ENCODE measurements at regions not wholly inside any gene's neighbourhood (a gene's known extent, or its start where the extent isn't known, plus 50 kb on each side); places are given as distances from the start of the nearest gene placed in this dataset.
"Not testable (repeated sequence)": the region's sequence is repeated elsewhere in the genome, so short reads cannot be mapped to it uniquely, and the experiment has no call there.

GRCh38 chr15:101876031-101876430, 64.0 kb downstream of the OR4F15 start:
- not testable (repeated sequence) for H3K27ac ChIP-seq

DNA sequence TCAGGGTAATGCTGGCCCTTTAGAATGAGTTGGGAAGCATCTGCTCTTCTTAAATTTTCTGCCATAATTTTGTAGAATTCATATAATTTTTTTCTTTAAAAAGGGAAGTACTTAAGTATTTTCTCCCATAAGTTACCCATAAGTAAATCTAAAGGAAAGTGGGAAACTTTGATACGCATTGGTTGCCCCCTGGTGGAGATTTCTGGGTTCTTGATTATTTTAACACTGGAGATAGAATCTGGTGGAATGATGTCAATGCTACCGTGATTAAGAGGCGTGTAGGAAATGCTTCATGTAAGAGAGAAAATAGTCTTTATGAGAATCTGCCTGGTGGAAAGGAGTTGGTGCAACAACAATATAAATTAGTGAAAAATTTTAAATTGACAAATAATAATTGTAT, 65.6 kb downstream of the OR4F15 start:
- H3K27ac ChIP-seq = not testable (repeated sequence)
- TF ChIP-seq, protein P1, sequence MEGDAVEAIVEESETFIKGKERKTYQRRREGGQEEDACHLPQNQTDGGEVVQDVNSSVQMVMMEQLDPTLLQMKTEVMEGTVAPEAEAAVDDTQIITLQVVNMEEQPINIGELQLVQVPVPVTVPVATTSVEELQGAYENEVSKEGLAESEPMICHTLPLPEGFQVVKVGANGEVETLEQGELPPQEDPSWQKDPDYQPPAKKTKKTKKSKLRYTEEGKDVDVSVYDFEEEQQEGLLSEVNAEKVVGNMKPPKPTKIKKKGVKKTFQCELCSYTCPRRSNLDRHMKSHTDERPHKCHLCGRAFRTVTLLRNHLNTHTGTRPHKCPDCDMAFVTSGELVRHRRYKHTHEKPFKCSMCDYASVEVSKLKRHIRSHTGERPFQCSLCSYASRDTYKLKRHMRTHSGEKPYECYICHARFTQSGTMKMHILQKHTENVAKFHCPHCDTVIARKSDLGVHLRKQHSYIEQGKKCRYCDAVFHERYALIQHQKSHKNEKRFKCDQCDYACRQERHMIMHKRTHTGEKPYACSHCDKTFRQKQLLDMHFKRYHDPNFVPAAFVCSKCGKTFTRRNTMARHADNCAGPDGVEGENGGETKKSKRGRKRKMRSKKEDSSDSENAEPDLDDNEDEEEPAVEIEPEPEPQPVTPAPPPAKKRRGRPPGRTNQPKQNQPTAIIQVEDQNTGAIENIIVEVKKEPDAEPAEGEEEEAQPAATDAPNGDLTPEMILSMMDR (conservative IDR thresholded peaks at IDR 0.05) = peak; percentile 64

- H3K27ac ChIP-seq = not testable (repeated sequence)
Measured at GRCh38 chr15:101912349-101913287, 100.6 kb downstream of the OR4F15 start.

DNA sequence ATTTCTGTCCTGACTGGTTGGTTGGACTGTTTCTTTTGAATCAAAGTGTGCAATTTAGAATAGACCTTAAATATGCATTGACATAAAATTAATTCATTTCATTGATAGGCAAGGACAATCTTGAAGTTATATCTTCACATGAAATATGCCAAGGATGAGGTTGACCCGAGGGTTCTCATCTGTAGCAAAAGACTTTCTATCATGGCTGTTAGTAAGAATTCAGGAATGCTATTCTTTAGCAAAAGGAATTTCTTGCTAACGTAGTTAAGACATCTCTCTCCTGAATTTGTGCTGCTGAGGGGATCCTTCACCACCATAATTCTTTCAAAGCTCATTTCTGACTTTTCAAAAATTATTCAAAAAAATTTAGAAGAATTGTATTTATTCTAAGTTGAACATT, 112.6 kb downstream of the OR4F15 start:
- H3K27ac ChIP-seq = not testable (repeated sequence)

GRCh38 chr15:101934506-101934905, 122.5 kb downstream of the OR4F15 start:
- H3K27ac ChIP-seq = not testable (repeated sequence)

GRCh38 chr15:101937362-101937761, 125.4 kb downstream of the OR4F15 start:
- H3K27ac ChIP-seq = not testable (repeated sequence)

GRCh38 chr15:101938555-101938954, 126.6 kb downstream of the OR4F15 start:
- not testable (repeated sequence) for H3K27ac ChIP-seq

GRCh38 chr15:101945896-101946295, 133.9 kb downstream of the OR4F15 start:
- not testable (repeated sequence) for H3K27ac ChIP-seq

- H3K27ac ChIP-seq = not testable (repeated sequence)
Measured at GRCh38 chr15:101948491-101949010, 136.5 kb downstream of the OR4F15 start.

DNA sequence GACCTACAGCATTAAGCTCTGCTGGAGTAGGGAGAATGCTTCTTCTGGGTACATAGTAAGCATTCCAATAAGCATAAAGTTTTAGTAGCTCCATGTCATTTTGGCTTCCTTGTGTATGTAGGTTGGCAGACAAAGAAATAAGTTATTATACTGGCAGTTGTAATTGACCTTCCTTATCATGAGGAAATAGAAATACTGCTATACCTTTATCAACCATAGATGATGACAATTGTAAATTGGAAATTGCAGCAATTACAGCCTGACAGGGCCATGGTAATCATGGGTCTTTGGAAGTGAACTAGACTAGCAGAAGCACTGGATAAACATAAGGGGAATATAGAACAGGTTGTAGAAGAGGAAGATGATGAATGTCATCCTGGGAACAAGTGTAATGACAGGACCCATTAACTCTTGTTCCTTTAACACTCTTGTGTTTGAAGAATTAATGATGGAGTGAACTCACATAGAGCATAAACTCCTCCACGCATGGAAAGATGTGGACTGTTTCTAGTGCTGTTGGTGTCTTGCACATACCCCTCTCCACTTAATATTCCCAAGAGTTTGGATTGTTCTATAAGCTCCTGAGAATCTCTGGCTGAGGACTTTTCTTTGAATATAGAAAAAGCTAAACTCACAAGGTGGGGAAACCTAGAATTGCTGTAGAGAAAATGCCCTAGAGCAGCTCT, 137.5 kb downstream of the OR4F15 start:
- H3K27ac ChIP-seq = not testable (repeated sequence)

DNA sequence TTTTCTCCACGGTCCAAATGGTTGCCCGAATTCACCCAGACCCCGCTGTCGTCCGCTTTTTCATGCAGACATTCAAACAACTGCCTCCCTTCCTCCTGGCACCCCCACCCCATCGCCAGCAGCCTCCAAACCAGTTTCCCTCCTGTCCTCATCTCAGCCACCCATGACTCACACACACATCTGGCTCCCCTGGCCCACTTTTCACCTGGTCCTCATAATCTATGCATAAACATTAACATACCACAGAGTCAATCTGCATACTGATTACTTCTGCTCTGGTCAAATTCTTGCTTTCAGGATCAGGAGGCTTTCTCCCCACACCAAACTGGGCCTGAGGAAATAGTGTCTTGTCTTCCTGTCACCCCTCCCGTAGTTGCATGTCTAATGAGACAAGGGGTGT, 142.0 kb downstream of the OR4F15 start:
- H3K27ac ChIP-seq = not testable (repeated sequence)

GRCh38 chr15:101955840-101956239, 143.8 kb downstream of the OR4F15 start:
- H3K27ac ChIP-seq = not testable (repeated sequence)

DNA sequence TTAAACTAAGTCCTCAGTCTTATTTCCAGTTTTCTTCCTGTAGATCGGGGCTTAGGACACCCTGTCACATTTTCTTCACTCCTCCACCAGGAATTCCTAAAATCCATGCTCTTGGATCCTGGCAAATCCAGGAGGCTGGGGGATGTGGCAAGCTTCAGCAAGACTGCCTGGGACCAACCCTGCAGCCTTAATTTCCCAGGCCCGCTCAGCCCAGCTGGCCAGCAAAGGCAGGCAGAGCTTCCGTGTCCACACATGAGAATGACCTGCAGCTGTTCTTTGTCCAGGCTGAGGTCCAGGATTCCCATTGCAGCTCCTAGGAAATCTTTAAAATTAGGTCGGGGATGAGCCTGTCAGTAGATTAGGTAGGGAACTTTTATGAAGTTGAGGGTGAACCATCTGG, 146.7 kb downstream of the OR4F15 start:
- not testable (repeated sequence) for H3K27ac ChIP-seq

- H3K27ac ChIP-seq = peak overlapping the region; percentile 37; the same call in 1 of the 2 replicates
Measured at GRCh38 chr15:101961263-101961662, 149.3 kb downstream of the OR4F15 start.

GRCh38 chr15:101961765-101962164, 149.8 kb downstream of the OR4F15 start:
- not testable (repeated sequence) for H3K27ac ChIP-seq

DNA sequence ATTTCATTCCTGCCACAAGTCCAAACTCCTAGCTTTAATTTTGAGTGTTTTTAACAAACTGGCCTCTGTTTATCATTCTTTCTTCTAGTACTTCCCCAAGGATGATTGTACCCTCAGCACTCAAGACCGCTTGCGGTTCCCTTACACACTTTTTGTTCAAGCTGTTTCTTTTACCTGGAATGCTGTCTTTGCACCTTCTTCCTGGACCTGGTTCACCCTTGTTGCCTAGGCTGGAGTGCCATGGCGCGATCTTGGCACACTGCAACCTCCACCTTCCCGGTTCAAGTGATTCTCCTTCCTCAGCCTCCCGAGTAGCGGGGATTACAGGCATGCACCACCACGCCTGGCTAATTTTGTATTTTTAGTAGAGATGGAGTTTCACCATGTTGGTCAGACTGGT, 151.7 kb downstream of the OR4F15 start:
- H3K27ac ChIP-seq = not testable (repeated sequence)

DNA sequence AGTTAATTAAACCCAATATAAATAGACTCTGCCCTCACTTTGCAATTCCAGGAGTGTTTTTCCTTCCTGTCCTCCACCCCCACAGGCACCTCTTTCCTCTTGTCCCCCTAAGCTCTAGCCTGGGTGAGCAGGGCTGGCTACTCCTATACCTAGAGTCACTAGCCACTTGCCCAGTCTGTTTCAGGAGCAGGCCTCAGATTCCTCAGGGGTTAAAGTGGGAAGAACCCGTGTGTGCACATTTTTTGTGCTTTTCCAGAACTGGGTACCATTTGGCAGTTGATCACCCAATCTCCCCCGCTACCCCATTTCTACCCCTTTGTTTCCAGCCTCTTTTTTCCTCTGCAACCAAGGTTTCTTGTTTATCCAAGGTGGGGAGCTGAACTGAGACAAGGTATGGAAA, 153.4 kb downstream of the OR4F15 start:
- not testable (repeated sequence) for H3K27ac ChIP-seq

DNA sequence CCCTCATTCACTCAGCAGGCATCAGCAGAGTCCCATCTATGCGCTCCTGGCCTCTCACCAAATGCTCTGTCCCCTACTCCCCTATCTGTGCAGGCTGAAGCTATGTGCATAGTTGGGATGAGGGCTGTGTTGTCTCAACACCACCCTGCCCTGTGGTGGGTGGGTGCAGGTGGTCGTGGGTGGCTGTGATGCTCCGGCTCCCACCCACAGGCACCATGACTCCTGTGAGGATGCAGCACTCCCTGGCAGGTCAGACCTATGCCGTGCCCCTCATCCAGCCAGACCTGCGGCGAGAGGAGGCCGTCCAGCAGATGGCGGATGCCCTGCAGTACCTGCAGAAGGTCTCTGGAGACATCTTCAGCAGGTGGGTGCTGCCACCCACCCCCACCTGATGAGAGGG, 153.9 kb downstream of the OR4F15 start:
- not testable (repeated sequence) for H3K27ac ChIP-seq

GRCh38 chr15:101967364-101967763, 155.4 kb downstream of the OR4F15 start:
- not testable (repeated sequence) for H3K27ac ChIP-seq

DNA sequence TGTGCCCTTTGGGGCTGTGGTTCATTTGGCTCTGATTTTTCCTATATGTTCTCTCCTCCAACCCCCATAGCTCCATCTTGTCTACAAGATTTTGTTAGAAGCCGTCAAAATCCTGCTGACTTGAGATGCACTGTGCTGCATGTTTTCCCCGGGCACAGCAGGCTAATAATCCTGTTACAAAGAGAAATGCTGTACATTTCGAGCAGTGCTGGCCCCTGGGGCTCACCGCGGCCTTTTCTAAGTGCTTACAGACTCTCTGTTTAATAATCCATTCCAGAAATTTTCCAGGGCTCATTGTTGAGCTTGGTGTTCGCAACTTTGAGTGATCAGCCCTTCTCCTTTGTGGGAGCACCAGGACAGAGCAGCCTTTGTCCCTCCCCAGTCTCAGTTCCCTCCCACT, 158.6 kb downstream of the OR4F15 start:
- not testable (repeated sequence) for H3K27ac ChIP-seq

DNA sequence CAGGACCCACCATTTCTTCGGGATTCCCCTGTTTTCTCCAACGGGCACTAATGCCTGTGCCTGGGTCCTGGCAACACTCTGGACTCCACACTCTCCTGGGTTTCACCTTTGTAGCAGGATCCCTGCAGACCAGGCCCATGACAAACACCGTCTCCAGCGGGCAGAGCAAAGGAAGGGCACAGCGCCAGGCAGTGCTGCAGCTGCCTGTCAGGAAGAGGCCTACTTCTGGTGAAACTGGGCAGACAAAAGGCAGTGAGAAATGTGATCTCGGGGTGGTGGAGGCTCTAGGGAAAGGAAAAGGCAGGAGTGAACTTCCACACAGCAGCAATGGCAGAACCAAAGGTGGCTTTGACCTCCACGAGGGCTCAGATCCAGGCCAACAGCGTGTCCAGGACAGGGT, 165.3 kb downstream of the OR4F15 start:
- not testable (repeated sequence) for H3K27ac ChIP-seq
